Right atrium auricular region (tissue), 2 donors: ENCODE measurements at regions not wholly inside any gene's neighbourhood (a gene's known extent, or its start where the extent isn't known, plus 50 kb on each side); places are given as distances from the start of the nearest gene placed in this dataset.

Experiments used
- DNase-seq: peaks from one replicate; pipeline ENCODE4 v3.0.0-alpha.2; 2019; ENCODE audit warnings: low spot score
- H3K27ac ChIP-seq, 2 donors: fragments of 200-600 bp; sonication (generic); 1 replicate in 1 of 2; 2 replicates in 1 of 2; pipeline ENCODE4 v1.5.1; 2016 to 2019
- H3K27me3 ChIP-seq, 2 donors: fragments of 200-600 bp; sonication (generic); one replicate each; pipeline versions ENCODE4 v1.5.1 to v1.6.0; 2017 to 2019
- H3K36me3 ChIP-seq: fragments of 200-600 bp; sonication (generic); one replicate; pipeline ENCODE4 v1.5.1; 2016
- H3K4me1 ChIP-seq, 2 donors: fragments of 200-600 bp; sonication (generic); one replicate each; pipeline versions ENCODE4 v1.5.1 to v1.6.0; 2017 to 2019
- H3K4me3 ChIP-seq, 2 donors: fragments of 200-600 bp; sonication (generic); 1 replicate in 1 of 2; 2 replicates in 1 of 2; pipeline ENCODE4 v1.5.1; 2017 to 2019; ENCODE audit warnings: mild to moderate bottlenecking in 1 of 2, moderate library complexity in 1 of 2
- H3K9me3 ChIP-seq, 2 donors: fragments of 200-600 bp; sonication (generic); one replicate each; pipeline ENCODE4 v1.5.1; 2019
- TF ChIP-seq, protein P1 (sequence below), 2 donors: fragments of 200-600 bp; sonication (generic); IDR thresholded peaks; one replicate each; pipeline ENCODE4 v1.5.1; 2019; ENCODE audit warnings: antibody characterized with exemption in 2 of 2

DNA sequence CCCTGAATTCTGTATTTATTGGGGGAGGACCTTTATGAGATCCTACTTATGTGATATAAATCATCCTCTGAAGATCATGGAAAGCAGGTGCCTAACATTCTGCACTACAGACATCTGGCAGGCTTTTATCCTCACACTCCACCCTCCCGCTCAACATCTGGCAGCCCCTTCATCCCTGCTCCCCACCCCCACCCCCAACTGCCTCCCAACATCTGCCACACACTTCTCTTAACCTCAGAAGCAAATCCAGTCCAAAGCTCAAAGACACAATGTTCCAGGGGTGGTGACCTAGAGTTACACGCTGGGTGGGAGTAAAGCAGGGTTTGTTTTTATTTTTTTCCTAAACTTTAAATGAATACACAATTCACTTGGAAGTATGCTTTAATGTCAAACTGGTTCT is 184.5 kb upstream of the ATP11B start:
- H3K4me3 ChIP-seq: no peak overlapping the region
- no peak overlapping the region for H3K27ac ChIP-seq
- no peaks in the 10 kb centered on the region for H3K9me3 ChIP-seq
- TF ChIP-seq, protein P1, sequence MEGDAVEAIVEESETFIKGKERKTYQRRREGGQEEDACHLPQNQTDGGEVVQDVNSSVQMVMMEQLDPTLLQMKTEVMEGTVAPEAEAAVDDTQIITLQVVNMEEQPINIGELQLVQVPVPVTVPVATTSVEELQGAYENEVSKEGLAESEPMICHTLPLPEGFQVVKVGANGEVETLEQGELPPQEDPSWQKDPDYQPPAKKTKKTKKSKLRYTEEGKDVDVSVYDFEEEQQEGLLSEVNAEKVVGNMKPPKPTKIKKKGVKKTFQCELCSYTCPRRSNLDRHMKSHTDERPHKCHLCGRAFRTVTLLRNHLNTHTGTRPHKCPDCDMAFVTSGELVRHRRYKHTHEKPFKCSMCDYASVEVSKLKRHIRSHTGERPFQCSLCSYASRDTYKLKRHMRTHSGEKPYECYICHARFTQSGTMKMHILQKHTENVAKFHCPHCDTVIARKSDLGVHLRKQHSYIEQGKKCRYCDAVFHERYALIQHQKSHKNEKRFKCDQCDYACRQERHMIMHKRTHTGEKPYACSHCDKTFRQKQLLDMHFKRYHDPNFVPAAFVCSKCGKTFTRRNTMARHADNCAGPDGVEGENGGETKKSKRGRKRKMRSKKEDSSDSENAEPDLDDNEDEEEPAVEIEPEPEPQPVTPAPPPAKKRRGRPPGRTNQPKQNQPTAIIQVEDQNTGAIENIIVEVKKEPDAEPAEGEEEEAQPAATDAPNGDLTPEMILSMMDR (IDR thresholded peaks at IDR 0.05): no peak
- no peak for DNase-seq
- no peaks in the 10 kb centered on the region for H3K27me3 ChIP-seq
- H3K36me3 ChIP-seq: no peaks in the 10 kb centered on the region
- H3K4me1 ChIP-seq: no peaks in the 10 kb centered on the region

DNA sequence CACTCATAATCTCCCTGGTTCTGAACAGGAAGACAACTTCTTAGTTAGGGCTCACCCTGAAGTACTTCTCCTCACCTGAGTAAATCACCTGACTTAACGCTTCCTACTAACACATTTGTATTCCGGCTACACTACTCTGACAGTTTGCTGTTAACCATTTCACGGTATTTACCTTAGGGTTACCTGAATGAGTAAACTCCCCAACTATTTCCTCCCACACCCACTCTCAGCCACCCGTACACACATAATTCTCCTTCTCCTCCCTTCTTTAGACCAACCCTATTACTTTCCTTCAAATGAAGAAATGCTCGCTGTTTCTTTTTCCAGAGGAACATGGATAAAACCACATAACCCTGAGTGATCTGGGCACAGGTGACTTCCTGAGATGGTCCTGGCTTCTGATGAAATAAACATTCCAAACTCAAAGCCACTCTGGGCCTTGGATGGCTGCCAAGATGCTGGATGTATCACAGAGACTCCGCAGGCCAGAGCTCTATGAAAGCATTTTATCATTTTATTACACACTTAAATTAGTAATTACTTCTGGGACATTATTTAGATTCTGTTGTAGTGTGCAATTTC is 183.6 kb upstream of the ATP11B start:
- H3K36me3 ChIP-seq: no peaks in the 10 kb centered on the region
- no peak overlapping the region for H3K27ac ChIP-seq
- H3K4me1 ChIP-seq: no peaks in the 10 kb centered on the region
- no peak for DNase-seq
- no peaks in the 10 kb centered on the region for H3K27me3 ChIP-seq
- H3K9me3 ChIP-seq: no peaks in the 10 kb centered on the region
- no peak overlapping the region for H3K4me3 ChIP-seq
- TF ChIP-seq, protein P1 (IDR thresholded peaks at IDR 0.05): no peak

DNA sequence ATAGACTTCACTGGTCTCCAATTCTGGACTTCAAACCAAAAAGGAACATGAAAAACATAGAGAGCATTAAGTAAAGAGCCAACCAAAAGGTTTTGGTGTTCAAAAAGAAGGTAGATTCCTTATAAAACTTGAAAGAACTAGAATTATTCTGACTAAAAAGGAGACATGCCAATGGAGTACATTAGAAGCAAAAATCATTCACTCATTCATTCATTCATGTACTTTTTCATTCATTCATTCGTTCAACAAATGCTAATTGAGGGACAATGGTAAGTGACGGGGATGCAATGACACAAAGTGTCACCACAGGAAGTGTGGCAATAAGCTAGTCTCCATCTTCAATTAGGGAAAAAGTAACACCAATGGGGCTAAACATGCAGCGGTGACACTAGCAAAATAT is 181.0 kb upstream of the ATP11B start:
- TF ChIP-seq, protein P1 (IDR thresholded peaks at IDR 0.05): no peak
- DNase-seq: no peak
- H3K27ac ChIP-seq: no peak overlapping the region
- no peaks in the 10 kb centered on the region for H3K4me1 ChIP-seq
- no peak overlapping the region for H3K4me3 ChIP-seq
- no peaks in the 10 kb centered on the region for H3K9me3 ChIP-seq
- no peaks in the 10 kb centered on the region for H3K27me3 ChIP-seq
- H3K36me3 ChIP-seq: no peaks in the 10 kb centered on the region

DNA sequence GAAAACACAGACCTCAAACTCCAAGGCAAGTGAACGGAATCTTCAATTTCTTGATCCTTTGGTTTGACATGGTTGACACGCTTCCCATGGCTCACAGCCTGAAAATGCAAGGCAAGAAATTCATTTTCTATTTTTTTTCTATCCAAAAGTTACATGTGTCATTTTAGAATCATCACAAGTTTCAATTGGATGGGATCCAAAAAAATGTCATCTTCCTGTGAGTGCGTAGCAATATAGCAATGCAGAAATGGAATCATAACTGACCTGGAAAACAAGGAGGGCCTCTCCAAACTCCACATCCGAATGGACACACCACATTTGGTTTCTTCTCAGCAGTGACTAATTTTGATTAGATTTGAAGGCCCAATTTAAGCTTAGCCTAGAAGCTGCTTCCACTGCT is 175.8 kb upstream of the ATP11B start:
- H3K4me3 ChIP-seq: no peak overlapping the region
- H3K9me3 ChIP-seq: no peaks in the 10 kb centered on the region
- no peaks in the 10 kb centered on the region for H3K4me1 ChIP-seq
- DNase-seq: no peak
- no peak overlapping the region for H3K27ac ChIP-seq
- TF ChIP-seq, protein P1 (IDR thresholded peaks at IDR 0.05): no peak
- no peaks in the 10 kb centered on the region for H3K36me3 ChIP-seq
- no peaks in the 10 kb centered on the region for H3K27me3 ChIP-seq

DNA sequence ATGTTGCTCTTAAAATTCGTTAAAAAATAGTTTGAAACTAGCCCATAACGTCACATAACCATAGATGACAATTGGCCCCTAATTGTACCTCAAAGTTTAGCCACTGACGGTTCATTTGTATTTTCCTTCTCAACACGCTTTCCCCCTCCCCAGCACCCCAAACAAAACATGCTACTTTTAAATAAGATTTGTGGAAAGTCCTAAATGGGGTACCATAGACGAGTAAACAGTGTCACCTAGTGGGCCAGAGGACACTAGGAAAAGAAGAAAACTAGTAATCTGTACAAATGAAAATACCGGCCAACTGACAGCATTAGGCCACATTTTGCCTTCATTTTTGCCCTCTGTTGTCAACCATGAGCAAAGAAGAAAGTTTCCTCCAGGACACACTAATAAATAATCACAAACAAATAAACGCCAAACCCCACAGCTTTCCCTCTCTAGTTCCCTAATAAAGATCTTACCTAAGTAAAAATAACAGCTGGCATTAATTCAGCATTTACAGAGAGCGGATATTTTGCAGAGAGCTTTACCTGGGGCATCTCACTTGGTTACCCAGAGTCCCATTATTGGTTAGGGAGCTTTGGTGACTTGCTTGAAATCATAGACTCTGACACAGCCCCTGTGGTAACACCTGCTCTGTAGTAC is 175.1 kb upstream of the ATP11B start:
- TF ChIP-seq, protein P1 (IDR thresholded peaks at IDR 0.05): peak in 1 of 2 donors; percentile 43
- H3K27ac ChIP-seq: no peak overlapping the region
- no peaks in the 10 kb centered on the region for H3K9me3 ChIP-seq

More for the DNA sequence above, 175.1 kb upstream of the ATP11B start:
- Histone ChIP-seq H3K27me3 (no peaks in the 10 kb centered on the region), H3K36me3 (no peaks in the 10 kb centered on the region), H3K4me3 (no peak overlapping the region), H3K4me1 (no peaks in the 10 kb centered on the region)
- DNase-seq: no peak
